ENCODE measurements at regions not wholly inside any gene's neighbourhood (a gene's known extent, or its start where the extent isn't known, plus 50 kb on each side); places are given as distances from the start of the nearest gene placed in this dataset.

DNA sequence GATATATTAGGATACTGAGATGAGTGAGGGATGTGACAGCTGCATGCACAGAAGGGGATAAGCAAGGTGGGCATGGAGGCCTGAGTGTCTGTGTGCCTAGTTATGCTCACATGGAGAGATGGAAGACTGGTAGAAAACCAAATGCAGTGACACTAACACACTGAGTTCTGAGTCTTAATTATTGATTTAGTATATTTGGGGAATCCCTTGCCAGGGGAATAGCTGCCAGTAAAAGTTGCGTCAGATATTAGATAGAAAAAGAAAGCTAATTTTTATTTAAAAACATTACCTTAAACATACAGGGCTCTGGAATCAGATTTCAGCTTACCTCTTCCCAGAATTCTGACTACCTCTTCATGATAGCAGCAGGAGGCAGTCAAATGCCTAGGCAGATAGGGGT is 620.5 kb downstream of the METTL15 start:
- peaks cover 0 to 7% of the 10 kb centered on the region in 2 experiments for H3K9me3 ChIP-seq (ENCODE audit: control insufficient read depth in 1 of 2, insufficient read depth in 1 of 2, low read length in 2 of 2)
- H3K36me3 ChIP-seq (ENCODE audit: insufficient read depth, low read length): no peaks in the 10 kb centered on the region
- H3K27ac ChIP-seq (ENCODE audit: low read depth in 1 of 2, low read length in 2 of 2): no peak overlapping the region
- no peak for DNase-seq
- no peaks in the 10 kb centered on the region for H3K27me3 ChIP-seq (ENCODE audit: control insufficient read depth in 1 of 2, insufficient read depth in 2 of 2, low read length in 2 of 2)
- POLR2A ChIA-PET: no interaction called here
- H3K36me3 Mint-ChIP-seq (ENCODE audit: low read depth): no peaks in the 10 kb centered on the region
- no peak overlapping the region for H3K4me3 ChIP-seq (ENCODE audit: low read length)
- TF ChIP-seq CTCF (IDR thresholded peaks at IDR 0.05): no peak
- intact Hi-C loops (cut with DNase I, micrococcal nuclease): no loop called here
- CTCF ChIA-PET: no interaction called here
- H3K4me1 ChIP-seq (ENCODE audit: insufficient read depth, low read length): no peaks in the 10 kb centered on the region
- H3K27me3 Mint-ChIP-seq: no peaks in the 10 kb centered on the region
- ATAC-seq (ENCODE audit: poor library complexity): no peak
- H3K9me3 Mint-ChIP-seq: peaks cover 19% of the 10 kb centered on the region
- H3K4me3 Mint-ChIP-seq: no peak overlapping the region
- no peak overlapping the region for H3K27ac Mint-ChIP-seq
- H3K4me1 Mint-ChIP-seq (ENCODE audit: low read depth): no peaks in the 10 kb centered on the region

DNA sequence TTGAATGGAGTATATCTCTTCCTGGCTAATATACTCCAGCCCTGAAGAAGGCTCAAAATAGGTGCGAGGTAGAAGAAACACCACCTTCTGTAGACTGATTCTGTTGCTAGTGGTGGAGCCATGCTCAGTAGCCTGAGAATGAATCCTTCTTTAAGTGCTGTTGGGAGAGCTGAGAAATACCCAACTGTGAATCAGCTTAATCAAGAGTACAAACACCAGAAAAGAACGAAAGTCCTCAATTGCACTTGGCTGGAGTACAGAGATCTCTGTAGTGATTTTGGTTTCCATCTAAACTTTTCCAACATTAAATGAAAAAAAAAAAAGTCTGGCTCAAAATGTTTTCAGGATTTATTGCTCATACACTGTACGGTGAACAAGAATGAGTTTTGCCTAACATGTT is 619.1 kb downstream of the METTL15 start:
- no peaks in the 10 kb centered on the region for H3K36me3 ChIP-seq (ENCODE audit: insufficient read depth, low read length)
- peaks cover 10% of the 10 kb centered on the region for H3K9me3 Mint-ChIP-seq
- no peaks in the 10 kb centered on the region for H3K4me1 Mint-ChIP-seq (ENCODE audit: low read depth)
- H3K4me1 ChIP-seq (ENCODE audit: insufficient read depth, low read length): no peaks in the 10 kb centered on the region
- no peaks in the 10 kb centered on the region for H3K36me3 Mint-ChIP-seq (ENCODE audit: low read depth)
- no peak overlapping the region for H3K4me3 ChIP-seq (ENCODE audit: low read length)
- no peaks in the 10 kb centered on the region for H3K27me3 ChIP-seq (ENCODE audit: control insufficient read depth in 1 of 2, insufficient read depth in 2 of 2, low read length in 2 of 2)
- no peak for TF ChIP-seq CTCF (IDR thresholded peaks at IDR 0.05)
- no peak for DNase-seq
- no peak overlapping the region for H3K4me3 Mint-ChIP-seq
- intact Hi-C loops (cut with DNase I, micrococcal nuclease): no loop called here
- CTCF ChIA-PET: no interaction called here
- ATAC-seq (ENCODE audit: poor library complexity): no peak
- H3K9me3 ChIP-seq (ENCODE audit: control insufficient read depth in 1 of 2, insufficient read depth in 1 of 2, low read length in 2 of 2): peaks cover 0 to 7% of the 10 kb centered on the region in 2 experiments
- no peaks in the 10 kb centered on the region for H3K27me3 Mint-ChIP-seq
- H3K27ac ChIP-seq (ENCODE audit: low read depth in 1 of 2, low read length in 2 of 2): no peak overlapping the region
- no peak overlapping the region for H3K27ac Mint-ChIP-seq
- POLR2A ChIA-PET: no interaction called here

GRCh38 chr11:28726432-28726831 is 618.2 kb downstream of the METTL15 start:
- no peak for DNase-seq
- H3K9me3 Mint-ChIP-seq: peaks cover 9% of the 10 kb centered on the region
- no peak for ATAC-seq (ENCODE audit: poor library complexity)
- TF ChIP-seq CTCF (IDR thresholded peaks at IDR 0.05): no peak
- H3K4me1 ChIP-seq (ENCODE audit: insufficient read depth, low read length): no peaks in the 10 kb centered on the region
- no peaks in the 10 kb centered on the region for H3K36me3 Mint-ChIP-seq (ENCODE audit: low read depth)
- no peak overlapping the region for H3K27ac ChIP-seq (ENCODE audit: low read depth in 1 of 2, low read length in 2 of 2)
- H3K9me3 ChIP-seq (ENCODE audit: control insufficient read depth in 1 of 2, insufficient read depth in 1 of 2, low read length in 2 of 2): peaks cover 0 to 7% of the 10 kb centered on the region in 2 experiments
- no peaks in the 10 kb centered on the region for H3K36me3 ChIP-seq (ENCODE audit: insufficient read depth, low read length)
- no peak overlapping the region for H3K4me3 ChIP-seq (ENCODE audit: low read length)
- no peaks in the 10 kb centered on the region for H3K27me3 Mint-ChIP-seq
- ChIA-PET POLR2A (no interaction called here), CTCF (no interaction called here)
- H3K4me3 Mint-ChIP-seq: no peak overlapping the region
- intact Hi-C loops (cut with DNase I, micrococcal nuclease): no loop called here
- no peak overlapping the region for H3K27ac Mint-ChIP-seq
- no peaks in the 10 kb centered on the region for H3K4me1 Mint-ChIP-seq (ENCODE audit: low read depth)
- no peaks in the 10 kb centered on the region for H3K27me3 ChIP-seq (ENCODE audit: control insufficient read depth in 1 of 2, insufficient read depth in 2 of 2, low read length in 2 of 2)

All from CD4-positive, alpha-beta T cell (primary cell).